ENCODE measurements at regions not wholly inside any gene's neighbourhood (a gene's known extent, or its start where the extent isn't known, plus 50 kb on each side); places are given as distances from the start of the nearest gene placed in this dataset. TPM values are rescaled to one million over a fixed set of nuclear protein-coding genes. Genes with fewer than 3 reads are reported as not detected.

DNA sequence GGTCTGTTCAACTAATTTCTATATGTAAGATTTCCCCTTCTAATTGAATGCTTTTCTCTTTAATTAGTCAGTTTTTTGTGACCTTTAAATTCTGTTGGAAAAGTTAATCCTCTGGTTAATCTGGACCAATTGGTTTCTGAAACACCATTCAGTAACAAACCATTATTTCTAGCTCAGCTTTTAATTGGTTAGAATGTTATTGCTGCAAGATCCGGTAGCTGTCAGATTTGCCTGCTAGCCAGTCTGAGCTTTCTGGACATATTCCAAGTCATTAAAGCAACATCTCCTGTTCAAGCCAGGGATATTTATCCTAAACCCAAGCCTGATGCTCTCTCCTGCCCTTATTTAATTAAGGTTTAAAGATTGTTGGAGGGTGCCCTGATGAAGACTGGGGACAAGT lies 55.1 kb upstream of the FBXL4 start:
- ChIA-PET POLR2A (no interaction called here), CTCF (no interaction called here)
- H3K9me3 ChIP-seq (ENCODE audit: control insufficient read depth, insufficient read depth, low read length): no peaks in the 10 kb centered on the region
- H3K27ac ChIP-seq (ENCODE audit: low read depth, low read length): no peak overlapping the region
- TF ChIP-seq, protein P1, sequence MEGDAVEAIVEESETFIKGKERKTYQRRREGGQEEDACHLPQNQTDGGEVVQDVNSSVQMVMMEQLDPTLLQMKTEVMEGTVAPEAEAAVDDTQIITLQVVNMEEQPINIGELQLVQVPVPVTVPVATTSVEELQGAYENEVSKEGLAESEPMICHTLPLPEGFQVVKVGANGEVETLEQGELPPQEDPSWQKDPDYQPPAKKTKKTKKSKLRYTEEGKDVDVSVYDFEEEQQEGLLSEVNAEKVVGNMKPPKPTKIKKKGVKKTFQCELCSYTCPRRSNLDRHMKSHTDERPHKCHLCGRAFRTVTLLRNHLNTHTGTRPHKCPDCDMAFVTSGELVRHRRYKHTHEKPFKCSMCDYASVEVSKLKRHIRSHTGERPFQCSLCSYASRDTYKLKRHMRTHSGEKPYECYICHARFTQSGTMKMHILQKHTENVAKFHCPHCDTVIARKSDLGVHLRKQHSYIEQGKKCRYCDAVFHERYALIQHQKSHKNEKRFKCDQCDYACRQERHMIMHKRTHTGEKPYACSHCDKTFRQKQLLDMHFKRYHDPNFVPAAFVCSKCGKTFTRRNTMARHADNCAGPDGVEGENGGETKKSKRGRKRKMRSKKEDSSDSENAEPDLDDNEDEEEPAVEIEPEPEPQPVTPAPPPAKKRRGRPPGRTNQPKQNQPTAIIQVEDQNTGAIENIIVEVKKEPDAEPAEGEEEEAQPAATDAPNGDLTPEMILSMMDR (IDR thresholded peaks at IDR 0.05; ENCODE audit: low read depth, low read length): no peak
- no peak for DNase-seq (ENCODE audit: low read depth, low spot score)
- H3K4me3 ChIP-seq (ENCODE audit: low read depth, low read length): no peak overlapping the region
- H3K27me3 ChIP-seq (ENCODE audit: control insufficient read depth, insufficient read depth, low read length): peaks cover 2% of the 10 kb centered on the region

DNA sequence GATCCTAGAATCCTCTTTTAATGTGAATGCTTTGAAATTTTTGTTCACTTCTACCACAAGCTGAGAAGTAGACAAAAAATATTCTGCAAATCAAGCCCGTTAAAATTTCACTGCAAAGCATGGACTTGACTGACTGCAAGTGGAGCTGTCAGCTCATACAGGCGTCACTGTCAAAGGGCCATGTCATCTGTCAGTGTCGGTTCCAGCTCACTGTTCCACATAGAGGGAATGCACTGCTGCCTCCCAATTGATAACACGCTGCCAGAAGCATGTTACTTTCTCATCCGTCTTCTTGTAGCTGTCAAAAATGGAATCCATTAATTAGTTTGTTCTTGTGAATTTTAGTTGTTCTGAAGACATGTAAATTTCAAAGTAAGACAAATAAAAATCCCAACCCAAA lies 50.4 kb upstream of the FBXL4 start:
- CTCF ChIA-PET: no interaction called here
- Histone ChIP-seq H3K27ac (ENCODE audit: low read depth, low read length) (no peak overlapping the region), H3K4me3 (ENCODE audit: low read depth, low read length) (no peak overlapping the region), H3K27me3 (ENCODE audit: control insufficient read depth, insufficient read depth, low read length) (no peaks in the 10 kb centered on the region), H3K9me3 (ENCODE audit: control insufficient read depth, insufficient read depth, low read length) (no peaks in the 10 kb centered on the region)
- TF ChIP-seq, protein P1 (IDR thresholded peaks at IDR 0.05; ENCODE audit: low read depth, low read length): no peak
- POLR2A ChIA-PET: no interaction called here
- DNase-seq (ENCODE audit: low read depth, low spot score): no peak

Small RNA genes lying in the stretch of these regions (small RNA-seq; reads per million reads assigned to genes)
- not detected for gene MIR548AI (ENCODE audit: insufficient read length, low read depth)
